RWPE1 (cell line): ENCODE measurements at regions not wholly inside any gene's neighbourhood (a gene's known extent, or its start where the extent isn't known, plus 50 kb on each side); places are given as distances from the start of the nearest gene placed in this dataset.
A peak's percentile ranks its signal among the peaks of the same experiment; 100 is the strongest.
"Not testable (repeated sequence)": the region's sequence is repeated elsewhere in the genome, so short reads cannot be mapped to it uniquely, and the experiment has no call there.

Source experiments
- CTCF ChIA-PET: fragments of 350-600 bp; sonication (Branson Sonifier 250); formaldehyde crosslinking; extraction: SDS; loops from one replicate; lab custom pipeline; 2021; lab: Yijun Ruan, JAX
- POLR2A ChIA-PET: fragments of 400-600 bp; formaldehyde crosslinking; extraction: SDS; loops from one replicate; lab custom pipeline; 2020; ENCODE audit warnings: antibody characterized with exemption; ENCODE audit not compliant: low non-redundant PET; lab: Yijun Ruan, JAX
- DNase-seq: peaks from one replicate; pipeline ENCODE4 v3.0.0; 2012; ENCODE audit warnings: low spot score
- H3K27ac ChIP-seq: fragments of 450-650 bp; 2 replicates; pipeline ENCODE4 v1.5.1; 2017
- CTCF ChIP-seq: fragments of 450-650 bp; conservative IDR thresholded peaks from 2 replicates; pipeline ENCODE4 v1.5.1; 2017; ENCODE audit warnings: low read depth, mild to moderate bottlenecking

- POLR2A ChIA-PET = no interaction called here
Measured at GRCh38 chr11:13193613-13194012, 84.0 kb upstream of the BMAL1 start.

GRCh38 chr11:13197374-13197773 is 80.2 kb upstream of the BMAL1 start:
- H3K27ac ChIP-seq, DNase-seq, POLR2A ChIA-PET: not testable (repeated sequence)
- CTCF ChIA-PET = interaction anchor here (0.6 to 0.7 kb wide), 3 partner anchors 28 to 236 kb away, joined by 3 to 7 read pairs (median 6); no protein-coding TSS in a partner anchor

More at GRCh38 chr11:13193613-13194012, 84.0 kb upstream of the BMAL1 start:
- H3K27ac ChIP-seq = no peak overlapping the region
- no peak for TF ChIP-seq CTCF
- CTCF ChIA-PET = no interaction called here
- no peak for DNase-seq

GRCh38 chr11:13205486-13205885 is 72.1 kb upstream of the BMAL1 start:
- no peak overlapping the region for H3K27ac ChIP-seq
- no peak for TF ChIP-seq CTCF
- ChIA-PET POLR2A (no interaction called here), CTCF (interaction anchor here (0.6 kb wide), 2 partner anchors 9 to 132 kb away, joined by 3 to 4 read pairs; no protein-coding TSS in a partner anchor)
- no peak for DNase-seq

GRCh38 chr11:13206086-13206640 is 71.4 kb upstream of the BMAL1 start:
- H3K27ac ChIP-seq = no peak overlapping the region
- TF ChIP-seq CTCF = no peak
- no peak for DNase-seq
- ChIA-PET POLR2A (no interaction called here), CTCF (interaction anchor here (0.6 kb wide), 1 partner anchor 132 kb away, joined by 4 read pairs; no protein-coding TSS in a partner anchor)

- TF ChIP-seq CTCF = no peak
- CTCF ChIA-PET = interaction anchor here (0.9 kb wide), 1 partner anchor 137 kb away, joined by 3 read pairs; no protein-coding TSS in a partner anchor
- POLR2A ChIA-PET = no interaction called here
- peak overlapping the region; percentile 81 for H3K27ac ChIP-seq
- DNase-seq = no peak
Measured at GRCh38 chr11:13207270-13207664, 70.3 kb upstream of the BMAL1 start.

- ChIA-PET POLR2A (no interaction called here), CTCF (interaction anchor here (0.5 to 1.0 kb wide), 5 partner anchors 19 to 176 kb away, joined by 3 read pairs; no protein-coding TSS in a partner anchor)
- H3K27ac ChIP-seq = peak overlapping the region; percentile 81
- peak; percentile 80 for DNase-seq
- TF ChIP-seq CTCF = no peak
Measured at GRCh38 chr11:13207665-13208594, 69.7 kb upstream of the BMAL1 start.
